GM21723 (cell line): ENCODE measurements at regions not wholly inside any gene's neighbourhood (a gene's known extent, or its start where the extent isn't known, plus 50 kb on each side); places are given as distances from the start of the nearest gene placed in this dataset.

Source experiments
- ATAC-seq: cut with Tn5 transposase; IDR thresholded peaks from one replicate; pipeline ENCODE4 v1.9.1; 2021; ENCODE audit warnings: mild to moderate bottlenecking, moderate library complexity; ENCODE audit not compliant: unreplicated experiment

DNA sequence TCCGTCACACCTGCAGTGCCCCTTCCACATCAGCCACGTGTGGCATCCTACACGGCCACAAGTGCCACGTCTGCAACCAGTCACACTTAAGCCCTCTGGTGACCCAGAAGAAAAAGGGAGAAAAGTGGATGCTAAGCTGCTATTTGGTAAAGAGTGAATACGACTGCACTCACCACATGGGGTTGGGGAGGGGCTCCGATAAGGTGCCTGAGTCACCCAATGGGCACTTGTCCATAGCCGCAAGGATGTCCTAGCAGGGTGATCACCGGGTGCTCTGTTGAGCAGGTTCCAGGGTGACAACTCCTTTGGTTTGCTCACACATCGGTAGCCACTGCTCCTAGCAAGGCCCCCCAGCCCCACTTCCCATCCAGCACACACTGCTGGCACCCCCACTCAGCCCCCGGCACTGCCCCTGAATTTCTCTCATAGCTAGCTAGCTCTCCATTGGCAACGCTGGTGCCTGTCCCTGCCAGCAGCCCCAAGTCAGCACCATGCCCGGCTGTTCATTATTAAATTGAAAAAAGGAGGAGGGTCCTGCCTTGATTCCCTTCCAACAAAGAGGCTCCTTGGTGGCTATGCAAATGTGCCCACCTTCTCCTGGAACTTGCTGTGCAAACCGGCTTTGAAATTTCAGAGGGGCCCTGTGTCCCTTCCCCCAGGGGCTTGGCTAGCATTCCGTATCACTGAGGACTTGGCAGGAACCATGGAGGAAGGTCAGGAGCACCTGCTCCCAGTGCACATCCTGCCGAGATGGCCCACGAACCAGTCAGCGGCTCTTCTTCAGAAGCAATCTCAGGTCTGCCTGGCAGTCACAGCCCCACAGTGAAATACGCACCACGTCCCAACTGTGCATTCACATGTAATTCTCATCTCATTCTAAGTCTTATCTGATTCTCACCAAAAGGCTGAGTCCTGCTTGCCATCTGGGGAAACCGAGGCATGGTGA lies 227.7 kb upstream of the DIO3 start:
- no peak for ATAC-seq

DNA sequence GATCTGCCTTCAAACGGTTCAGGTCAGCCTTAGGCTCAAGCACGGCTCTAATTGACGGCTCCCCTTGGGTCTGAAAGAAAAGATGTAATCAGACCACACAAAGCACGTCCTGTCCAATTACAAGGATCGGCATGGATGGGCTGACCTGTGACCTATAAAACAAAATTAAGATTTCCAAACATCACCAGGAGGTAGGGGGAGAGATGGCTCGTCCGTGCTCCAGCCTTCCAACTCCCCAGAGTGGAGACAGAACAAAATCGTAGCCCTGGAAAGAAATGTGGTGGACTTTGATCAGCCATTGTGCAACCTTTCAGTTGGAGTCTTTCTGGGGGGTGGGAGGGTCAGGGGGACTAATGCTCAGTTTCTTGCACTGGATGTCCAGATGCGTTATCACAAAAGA lies 226.6 kb upstream of the DIO3 start:
- no peak for ATAC-seq

DNA sequence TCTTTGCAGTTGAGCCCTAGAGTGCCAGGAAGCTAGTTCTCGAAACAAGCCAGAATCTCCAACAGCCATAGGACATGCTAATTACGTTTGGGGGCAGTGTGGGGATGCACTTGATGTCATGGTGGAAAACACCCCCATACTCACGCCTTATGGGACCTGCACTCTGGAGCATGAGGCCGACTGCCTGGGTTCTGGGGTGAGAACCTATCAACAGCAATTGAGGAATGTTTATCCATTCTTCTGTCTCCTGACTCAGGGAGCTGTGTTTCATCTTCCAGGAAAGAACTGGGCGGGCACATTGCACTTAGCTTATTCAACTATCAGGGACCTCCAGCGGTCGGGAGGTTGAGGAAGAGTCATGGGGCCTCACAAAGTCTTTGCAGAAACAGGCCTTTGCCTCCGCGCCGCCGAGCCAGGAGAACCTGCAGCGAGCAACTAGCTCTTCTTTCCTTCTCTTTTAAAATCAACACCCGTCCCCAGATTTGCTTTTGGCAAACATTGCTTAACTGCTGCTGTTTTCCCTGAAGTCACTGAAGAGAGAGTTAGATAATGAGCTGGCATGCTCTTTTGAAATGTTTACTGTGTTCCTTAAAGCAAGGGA lies 226.1 kb upstream of the DIO3 start:
- ATAC-seq, result no peak

DNA sequence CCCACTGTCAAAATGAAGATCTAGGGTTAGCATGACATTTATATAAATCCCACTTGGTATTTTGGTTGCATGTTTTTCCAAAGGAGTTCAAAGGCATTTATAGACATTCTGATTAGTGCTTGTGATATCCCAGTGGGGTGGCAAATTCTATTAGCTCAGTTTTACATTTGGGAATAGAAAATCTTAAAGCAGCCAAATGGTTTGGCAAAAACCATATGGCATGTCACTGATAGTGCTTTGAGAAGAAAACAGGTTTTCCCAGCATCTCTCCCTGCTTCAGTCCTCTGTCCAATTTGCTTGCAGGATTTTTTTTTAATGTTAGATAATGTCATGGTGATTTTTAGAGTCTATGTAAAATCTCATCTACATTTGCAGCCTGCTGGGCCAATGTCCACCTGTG lies 225.1 kb upstream of the DIO3 start:
- ATAC-seq, result no peak

DNA sequence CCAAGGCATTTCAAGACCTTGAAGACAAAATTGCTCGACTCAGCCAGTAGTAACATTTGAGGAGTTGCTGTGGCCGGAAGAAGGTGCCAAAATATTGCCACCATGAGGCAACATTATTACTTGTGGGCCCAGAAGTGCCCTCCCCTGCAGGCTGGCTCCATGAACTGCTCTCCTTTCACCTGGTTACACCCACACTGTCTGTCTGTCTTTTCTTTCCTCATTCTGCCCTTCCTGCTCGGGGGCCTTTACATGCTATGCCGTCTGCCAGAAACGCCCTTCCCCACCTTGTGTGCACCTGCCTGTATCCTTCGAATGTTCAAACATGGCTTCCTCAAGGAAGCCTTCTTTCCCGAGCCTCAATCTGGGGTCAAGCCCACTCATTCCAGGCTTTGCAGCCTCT lies 224.2 kb upstream of the DIO3 start:
- ATAC-seq, result no peak

DNA sequence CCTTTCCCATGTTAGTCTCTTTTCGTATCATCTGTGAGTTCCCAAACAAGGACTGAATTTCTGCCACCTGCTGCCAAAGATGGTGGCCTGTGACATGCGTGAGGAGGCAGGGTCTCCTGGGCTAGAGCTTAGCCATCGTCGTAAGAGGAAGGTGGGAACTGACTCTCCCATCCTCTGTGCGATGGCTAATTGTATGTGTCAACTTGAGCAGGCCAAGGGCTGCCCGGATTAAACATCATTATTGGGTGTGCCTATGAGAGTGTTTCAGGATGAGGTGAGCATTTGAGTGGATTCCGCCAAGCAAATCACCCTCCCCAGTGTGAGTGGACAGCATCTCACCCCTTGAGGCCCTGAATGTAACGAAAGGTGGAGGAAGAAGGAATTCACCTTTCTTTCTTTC lies 220.7 kb upstream of the DIO3 start:
- ATAC-seq, result no peak

DNA sequence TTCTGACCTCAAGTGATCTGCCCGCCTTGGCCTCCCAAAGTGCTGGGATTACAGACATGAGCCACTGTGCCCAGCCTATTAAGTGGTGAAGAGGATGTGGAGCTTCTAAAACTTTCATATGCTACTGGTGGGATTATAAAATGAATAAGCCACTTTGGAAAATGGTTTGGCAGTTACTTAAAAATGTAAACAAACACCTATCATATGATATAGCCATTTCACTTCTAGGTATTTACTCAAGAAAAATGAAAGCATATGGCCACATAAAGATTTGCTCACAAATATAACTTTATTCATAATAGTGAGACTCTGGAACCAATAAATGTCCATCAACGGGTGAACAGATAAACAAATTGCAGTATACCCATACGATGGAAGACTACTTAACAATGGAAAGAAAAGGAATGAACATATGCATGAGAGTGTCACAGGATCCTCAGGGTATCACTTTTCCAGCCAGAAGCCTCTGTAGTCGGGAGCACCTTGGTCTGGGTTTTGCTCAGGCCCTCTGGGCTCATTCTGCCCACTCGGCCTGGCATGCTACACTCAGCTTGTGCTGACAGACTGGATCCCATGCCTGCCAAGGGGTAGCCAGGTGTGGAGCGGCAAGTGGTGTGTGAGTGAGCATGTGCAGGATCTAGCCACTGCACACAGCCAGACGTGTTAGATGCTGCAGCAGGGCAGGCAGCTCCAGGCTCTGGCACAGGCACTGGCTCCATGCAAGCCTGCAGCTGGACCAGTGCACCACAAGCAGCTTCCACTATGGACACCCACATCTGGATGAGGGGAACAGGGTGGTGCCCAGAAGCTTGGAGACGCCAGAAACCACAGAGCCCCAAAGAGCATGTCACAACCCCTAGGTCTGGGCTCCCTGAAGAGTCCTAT lies 213.2 kb upstream of the DIO3 start:
- ATAC-seq, result no peak

DNA sequence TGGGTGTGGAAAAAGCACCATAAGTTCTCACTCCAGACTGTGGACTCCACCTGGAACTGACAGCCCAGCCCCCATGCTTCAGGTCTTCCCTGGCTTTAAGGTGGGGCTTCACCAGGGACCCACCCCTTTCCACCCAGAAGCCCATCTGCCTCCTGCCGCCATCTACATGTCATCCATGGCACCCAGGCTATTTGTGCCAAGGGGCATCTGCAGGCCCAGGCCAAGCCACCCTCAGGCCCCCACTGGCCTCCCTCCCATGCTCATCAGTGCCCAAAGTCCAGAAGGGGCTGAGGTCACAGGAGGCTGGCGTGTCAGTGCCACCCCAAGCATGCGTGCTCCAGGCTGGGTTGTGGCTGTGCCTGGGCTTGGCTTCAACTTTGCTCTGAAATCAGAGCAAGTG lies 212.2 kb upstream of the DIO3 start:
- ATAC-seq, result no peak

DNA sequence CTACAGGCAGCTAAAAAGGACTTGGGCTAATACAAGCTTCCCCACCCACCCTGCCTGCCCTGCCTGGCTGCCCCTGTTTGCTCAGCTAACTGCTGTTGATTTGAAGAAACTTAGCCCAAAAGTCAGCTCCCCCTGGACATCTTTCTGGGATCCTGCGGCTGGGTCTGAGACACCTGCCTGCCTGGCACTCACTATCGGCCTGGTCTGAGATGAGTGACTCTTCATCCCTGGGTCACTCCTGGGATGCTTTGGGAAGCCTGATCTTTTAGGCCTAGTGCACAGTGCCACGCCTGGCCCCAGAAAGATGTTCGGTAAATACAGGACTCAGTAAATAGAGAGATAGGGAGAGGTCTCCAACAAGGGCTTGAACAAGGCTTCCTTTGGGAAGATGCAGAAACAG lies 211.3 kb upstream of the DIO3 start:
- ATAC-seq, result no peak

DNA sequence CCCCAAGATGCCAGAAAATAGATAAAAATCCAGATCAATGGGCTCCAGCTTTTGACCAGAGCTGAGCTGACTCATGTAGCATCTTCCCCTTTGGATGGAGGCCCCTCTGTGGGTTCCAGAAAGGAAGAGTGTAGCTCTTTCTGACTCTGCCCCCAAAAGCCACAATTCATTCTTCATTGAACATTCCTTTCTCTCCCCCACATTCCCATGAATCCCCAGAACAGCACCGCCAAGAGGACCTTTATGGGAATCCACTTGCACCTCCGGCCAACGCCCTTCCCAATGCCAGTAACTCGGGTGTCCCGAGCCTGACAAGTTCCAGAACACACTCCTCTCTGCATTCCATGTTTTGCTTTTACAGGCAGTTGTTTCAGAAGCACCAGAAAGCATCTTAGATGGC lies 210.6 kb upstream of the DIO3 start:
- ATAC-seq, result no peak

DNA sequence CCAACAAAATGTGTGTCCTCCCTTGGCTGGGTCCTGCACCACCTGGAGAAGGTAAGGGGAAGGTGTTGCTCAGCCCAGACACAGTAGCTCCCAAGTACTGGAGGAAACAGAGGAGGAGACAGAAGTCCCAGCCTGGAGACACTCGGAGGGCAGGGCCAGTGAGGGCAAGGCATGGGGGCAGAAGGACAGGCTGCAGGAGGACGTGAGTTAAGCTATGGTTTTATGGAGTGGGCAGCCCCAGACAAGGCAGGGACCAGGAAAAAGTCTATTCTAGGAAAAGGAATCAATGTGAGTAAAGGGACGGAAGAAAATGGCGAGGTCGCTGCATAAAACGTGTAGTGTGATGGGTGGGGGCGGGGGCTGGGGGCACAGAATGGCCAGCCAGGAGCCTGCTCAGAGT lies 210.1 kb upstream of the DIO3 start:
- ATAC-seq, result no peak

DNA sequence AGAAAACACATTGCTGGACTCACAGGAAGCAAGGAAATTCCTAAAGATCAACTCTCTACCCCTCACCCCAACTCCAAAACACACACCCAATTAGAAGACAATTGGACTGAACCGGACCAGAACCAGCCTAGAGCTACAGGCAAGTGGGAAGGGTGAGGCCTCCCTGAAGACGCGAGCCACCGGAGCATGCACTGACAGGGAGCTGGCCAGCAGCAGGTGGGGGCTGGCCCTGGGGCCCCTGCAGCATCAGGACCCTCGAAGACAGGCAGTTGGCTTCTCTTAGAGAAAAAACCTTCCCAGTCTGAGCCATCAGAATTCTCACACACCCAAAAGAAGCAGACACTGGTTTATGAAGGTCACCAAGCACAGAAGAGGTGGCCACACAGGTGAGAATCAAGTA lies 209.5 kb upstream of the DIO3 start:
- no peak for ATAC-seq

DNA sequence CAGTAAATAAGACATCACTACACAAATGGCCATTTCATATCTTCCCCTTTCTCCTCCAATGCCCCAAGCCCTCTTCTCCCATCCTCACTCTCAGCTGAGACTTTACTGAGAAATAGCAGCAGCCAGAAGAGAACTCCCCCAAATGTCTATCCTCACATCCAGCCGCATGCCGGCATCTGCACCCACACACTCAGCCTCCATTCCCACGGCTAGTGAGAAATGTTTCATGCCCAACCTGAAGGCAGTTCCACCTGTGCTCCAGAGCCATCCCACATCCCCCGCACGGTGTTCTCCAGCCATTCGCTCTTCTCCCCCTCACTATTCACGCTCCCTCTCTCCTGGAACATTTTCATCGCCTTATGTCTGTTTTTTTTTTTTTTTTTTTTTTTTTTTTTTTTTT lies 208.7 kb upstream of the DIO3 start:
- ATAC-seq, result no peak

DNA sequence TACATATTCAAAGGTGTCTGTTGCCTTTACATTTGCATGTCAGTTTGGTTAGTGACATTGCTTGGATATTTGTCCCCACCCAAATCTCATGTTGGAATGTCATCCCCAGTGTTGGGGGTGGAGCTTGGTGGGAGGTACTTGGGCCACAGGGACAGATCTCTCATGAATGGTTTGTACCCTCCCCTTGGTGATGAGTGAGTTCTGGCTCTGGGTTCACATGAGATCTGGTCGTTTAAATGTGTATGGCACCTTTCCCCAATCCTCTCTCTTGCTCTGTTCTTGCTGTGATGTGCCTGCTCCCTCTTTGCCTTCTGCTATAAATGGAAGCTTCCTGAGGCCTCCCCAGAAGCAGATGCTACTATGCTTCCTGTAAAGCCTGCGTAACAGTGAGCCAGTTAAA lies 207.9 kb upstream of the DIO3 start:
- ATAC-seq, result no peak

DNA sequence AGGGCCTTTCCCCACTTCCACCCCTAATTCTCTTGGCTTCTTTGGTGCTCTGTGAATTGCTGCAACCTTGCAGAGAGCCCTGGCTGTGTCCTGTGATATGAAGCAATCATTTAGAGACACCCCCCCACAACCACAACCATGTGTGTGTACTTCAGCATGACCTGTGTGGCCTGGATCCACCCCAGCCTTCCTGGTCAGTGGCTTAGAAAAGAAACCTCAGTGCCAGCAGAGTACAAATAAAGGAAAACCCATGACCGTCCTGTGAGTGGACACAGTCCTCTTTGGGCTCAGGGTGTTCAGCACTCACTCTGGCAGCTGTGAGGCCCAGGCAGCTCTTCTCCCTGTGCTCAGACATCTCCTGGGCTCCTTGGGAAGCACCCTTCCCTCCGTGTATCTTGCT lies 206.6 kb upstream of the DIO3 start:
- ATAC-seq, result no peak

DNA sequence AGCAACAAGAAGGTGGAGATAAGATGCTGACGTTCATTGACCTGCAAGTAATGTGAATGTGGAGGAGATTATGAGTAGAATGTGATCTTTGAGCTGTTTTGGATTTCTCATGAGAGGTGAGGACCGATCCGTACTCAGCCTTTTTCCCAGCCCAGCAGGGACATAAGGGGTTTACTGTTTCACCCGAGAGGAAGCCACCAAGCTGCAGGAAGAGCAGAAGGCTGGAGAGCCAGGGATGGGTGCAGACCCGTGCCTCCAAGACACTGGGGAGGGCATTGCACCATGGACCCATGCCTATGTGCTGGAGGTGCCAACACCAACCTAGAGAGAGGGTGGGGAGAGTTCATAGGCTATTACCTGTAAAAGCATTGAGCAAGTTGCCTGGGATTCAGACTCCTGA lies 206.0 kb upstream of the DIO3 start:
- ATAC-seq, result no peak

DNA sequence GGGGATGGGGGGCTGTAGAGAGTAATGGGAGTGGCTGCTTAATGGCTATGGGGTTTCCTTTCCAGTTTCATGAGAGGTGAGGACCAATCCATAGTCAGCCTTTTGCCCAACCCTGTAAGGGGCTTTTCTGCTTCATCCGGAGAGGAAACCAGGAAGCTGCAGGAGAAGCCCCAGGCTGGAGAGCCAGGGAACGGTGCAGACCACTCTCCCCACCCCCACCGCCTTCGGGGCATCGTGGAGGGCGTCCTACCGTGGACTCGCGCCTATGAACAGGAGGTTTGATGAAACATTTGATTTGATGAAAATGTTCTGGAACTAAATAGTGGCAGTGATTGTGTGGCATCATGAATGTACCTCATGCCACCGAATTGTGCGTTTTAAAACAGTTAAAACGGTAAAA lies 204.3 kb upstream of the DIO3 start:
- no peak for ATAC-seq

DNA sequence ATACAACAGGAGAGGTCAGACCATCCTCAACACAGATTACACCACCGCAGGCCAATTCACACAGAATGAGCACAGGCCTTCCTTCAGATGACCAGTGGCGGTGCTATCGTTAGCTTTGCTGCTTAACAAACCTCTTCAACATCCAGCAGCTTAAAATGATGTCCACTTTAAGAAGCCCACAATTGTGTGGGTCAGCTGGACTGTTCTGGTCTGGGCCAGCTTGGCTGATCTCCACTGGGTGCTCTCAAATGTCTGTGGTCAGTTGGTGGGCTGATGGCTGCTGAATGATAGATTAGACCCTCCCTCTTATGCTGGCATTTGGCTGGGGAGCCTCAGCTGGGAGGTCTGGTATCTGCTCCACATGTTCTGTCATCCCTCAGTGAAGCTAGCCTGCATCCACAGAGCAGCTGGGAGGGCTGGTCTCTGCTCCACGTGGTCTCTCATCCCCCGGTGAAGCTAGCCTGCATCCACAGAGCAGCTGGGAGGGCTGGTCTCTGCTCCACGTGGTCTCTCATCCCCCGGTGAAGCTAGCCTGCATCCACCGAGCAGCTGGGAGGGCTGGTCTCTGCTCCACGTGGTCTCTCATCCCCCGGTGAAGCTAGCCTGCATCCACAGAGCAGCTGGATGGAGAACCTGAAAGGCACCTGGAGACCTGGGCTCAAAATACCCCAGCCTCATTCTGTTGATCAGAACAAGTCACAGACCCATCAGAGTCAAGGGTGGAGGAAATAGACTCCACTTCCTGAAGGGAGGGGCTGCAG lies 203.6 kb upstream of the DIO3 start:
- ATAC-seq, result no peak

DNA sequence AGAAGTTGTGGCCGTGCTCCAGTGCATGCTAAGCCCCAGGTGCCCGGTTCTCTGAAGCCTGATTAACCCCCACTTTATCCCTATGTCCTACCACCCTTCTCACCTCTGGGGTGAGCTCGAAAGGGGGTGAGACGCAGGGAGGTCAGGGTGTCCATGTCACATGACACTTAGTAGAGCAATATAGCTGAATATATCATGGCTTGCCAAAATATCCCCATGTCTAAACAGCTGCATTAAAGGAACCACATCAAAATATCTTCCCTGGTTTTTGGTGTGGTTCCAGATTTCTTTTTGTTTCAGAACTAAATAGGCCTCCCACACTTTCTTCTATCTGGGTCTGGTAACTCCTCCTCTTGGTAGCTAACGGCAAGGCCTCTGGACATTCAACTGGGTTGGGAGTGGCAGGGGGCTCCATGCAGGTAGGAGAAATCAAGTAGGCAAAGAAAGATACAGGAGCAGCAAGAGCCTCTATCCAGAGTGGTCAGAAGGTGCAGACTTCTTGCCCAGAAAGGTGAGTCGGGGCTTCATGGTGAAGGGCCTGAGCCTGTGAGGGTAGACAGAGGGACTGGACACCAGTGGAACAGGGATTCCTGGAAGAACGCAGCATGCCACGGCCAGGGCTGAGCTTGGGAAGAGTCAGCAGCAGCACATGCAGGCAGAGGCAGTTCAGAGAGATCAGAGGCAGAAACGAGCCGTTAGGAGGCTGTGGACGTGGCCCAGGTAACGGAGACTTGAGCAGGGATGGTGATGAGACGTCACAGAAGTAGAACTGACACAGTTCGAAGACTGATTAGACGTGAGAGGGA lies 202.8 kb upstream of the DIO3 start:
- ATAC-seq, result no peak
